DMS 273 treated with DMSO at 0.1 percent for 48 hours (cell line): ENCODE measurements at regions not wholly inside any gene's neighbourhood (a gene's known extent, or its start where the extent isn't known, plus 50 kb on each side); places are given as distances from the start of the nearest gene placed in this dataset.

Source experiments
- DNase-seq: peaks from one replicate; lab custom pipeline; 2025; lab: John Stamatoyannopoulos, UW

- DNase-seq: no peak
These were observed 60.4 kb upstream of the RPH3AL start for GRCh38 chr17:413016-413350.

GRCh38 chr17:412211-413015 lies 59.8 kb upstream of the RPH3AL start:
- no peak for DNase-seq

DNA sequence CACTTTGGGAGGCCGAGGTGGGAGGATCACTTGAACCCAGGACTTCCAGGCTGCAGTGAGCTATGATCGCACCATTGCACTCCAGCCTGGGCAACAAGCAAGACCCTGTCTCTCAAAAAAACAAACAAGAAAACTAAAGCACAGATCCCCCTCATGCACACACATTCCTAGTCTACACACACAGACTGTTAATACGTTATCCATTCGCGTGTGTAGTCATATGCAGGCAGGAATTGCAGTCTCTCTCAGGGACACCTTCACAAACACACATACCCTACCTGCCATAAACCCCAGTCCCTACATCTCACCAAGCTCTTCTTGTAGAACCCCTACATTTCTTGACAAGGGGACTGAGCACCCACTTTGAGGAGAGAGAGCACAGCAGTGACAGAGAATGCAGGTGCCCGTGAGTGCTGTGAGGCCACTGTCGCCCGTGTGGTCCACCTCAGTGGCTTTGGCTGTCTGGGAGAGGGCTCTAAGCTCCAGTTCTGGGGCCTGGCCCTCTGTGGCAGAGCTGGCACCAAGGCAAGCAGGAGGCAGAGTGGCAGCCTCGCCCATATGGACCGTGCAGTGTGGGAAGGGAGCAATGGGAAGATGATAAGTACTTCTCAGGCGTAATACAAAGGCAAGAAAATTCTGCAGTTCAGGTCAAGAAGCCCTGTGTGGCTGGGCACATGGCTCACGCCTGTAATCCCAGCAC lies 59.0 kb upstream of the RPH3AL start:
- no peak for DNase-seq

DNA sequence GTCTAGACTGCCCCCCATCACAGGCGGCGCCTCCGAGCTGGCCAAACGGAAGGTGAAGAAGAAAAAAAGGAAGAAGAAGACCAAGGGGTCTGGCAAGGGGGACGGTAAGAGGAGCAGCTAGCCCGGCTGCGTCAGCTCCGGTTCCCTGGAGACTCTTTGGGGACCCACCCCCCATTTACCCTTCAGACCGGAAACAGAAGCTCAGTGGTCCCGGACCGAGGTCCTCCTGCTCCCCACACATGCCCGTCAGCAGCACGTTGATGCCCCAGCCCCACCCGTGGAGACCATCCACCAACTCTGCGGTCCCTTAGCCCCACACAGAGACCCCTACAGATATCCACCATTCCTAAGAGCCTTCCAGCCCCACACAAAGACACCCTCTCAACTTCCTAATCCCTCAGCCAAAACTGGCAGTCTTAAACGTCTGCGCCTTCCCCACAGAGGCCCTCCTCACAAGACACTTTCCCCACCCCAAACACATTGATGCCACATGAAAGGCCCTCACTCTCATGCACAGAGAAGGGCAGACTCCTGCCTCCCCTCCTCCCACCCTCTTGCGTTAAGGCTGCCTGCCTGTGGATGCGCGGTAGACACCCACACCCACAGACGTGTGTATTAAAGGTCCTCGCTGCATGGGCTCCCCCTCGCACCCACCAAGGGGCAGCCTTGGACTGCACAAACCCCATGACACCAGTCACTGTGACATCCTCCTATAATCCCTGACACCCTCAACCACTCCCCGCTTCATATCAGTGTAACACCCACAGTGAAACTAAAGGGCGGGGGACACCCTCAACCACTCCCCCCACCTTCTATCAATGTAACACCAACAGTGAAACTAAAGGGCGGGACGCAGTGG lies 58.2 kb upstream of the RPH3AL start:
- DNase-seq: no peak

DNA sequence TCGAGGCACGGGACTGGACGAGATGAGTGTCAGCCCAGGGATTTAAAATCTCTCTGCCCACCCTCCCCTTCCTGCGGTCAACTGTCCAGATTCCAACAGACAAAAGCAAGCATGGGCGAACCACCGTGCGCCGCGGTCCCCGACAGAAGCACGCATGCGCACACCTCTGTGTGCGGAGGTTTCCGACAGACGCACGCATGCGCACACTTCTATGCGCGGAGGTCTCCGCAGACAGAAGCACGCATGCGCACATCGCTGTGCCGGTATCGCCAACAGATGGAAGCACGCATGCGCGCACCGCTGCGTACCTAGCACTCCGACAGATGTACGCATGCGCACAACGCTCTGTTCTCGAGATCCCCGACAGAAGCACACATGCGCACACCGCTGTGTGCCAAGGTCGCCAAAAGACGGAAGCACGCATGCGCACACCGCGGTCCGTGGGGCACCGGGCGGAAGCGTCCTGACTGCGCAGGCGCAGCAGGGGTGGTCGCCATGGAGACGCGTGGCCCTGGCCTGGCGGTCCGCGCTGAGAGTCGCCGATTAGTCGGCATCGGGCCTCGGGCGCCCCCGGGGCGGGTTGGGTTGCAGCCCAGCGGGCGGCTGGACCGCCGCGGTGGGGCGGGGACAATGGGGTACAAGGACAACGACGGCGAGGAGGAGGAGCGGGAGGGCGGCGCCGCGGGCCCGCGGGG lies 57.4 kb upstream of the RPH3AL start:
- peak; percentile 87 for DNase-seq

GRCh38 chr17:409308-409847 lies 56.8 kb upstream of the RPH3AL start:
- no peak for DNase-seq

DNA sequence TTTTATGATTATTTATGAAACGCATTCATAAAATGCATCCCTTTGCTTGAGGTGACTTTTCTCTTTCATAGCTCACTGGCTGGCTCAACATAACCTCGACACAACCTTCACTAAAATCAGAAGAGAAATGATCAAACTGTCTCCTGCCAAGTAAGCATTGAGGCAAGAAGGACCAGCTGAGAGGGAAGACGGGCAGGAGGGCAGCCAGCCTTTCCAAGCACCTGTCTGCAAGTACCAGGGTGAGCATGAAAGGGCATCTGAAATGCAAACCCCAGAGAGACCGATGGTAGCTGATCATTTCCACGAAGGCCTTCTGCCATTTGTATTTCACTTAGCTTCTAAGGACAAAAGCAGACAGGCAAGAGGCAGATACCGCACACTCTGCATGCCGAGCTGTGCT lies 52.1 kb upstream of the RPH3AL start:
- no peak for DNase-seq
